ENCODE measurements at regions not wholly inside any gene's neighbourhood (a gene's known extent, or its start where the extent isn't known, plus 50 kb on each side); places are given as distances from the start of the nearest gene placed in this dataset.

DNA sequence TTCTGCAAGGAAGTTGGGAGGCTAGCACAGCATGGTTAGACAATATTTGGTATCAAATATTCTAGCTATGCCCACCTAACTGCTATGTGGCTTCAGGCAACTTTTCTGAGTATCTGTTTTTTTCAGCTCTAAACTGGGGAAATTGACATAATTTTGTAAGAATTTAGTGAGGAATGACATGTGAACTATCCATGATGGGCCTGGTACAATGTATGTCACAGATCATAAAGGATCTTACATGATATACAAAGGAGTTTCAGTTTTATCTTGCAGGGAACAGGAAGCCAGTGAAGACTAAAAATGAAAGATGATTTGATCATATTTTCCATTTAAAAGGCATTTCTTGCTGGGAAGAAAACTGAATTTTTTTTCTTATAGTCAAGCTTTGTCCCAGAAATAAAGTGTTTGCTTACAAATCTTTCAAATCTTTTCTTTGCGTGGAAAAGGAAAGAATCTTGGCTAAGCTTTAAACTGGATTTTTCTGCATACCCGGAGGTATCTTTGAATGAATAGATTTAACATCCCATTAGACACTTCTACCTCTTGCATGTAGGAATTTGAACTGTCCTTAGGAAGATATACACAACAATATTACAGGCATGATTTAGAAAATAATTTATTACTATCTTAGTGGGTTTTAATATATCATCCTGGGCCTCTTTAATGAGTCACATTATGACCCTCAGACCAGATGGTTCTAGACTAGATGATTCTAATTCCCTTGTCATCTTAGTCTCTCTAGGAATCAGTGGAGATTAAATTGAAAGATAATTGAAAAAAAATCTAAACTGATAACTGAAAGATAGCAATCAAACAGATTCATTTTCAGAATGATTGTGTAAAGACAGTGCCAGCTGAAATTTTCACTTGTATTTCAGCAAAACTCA lies 436.0 kb upstream of the THBS1 start:
- Histone ChIP-seq H3K4me2 (ENCODE audit: low read length) (no peak overlapping the region), H3K4me3 (ENCODE audit: low read length) (no peak overlapping the region), H3K9ac (ENCODE audit: low read depth, low read length) (no peak overlapping the region), H3K36me3 (ENCODE audit: insufficient read depth, low read length) (no peaks in the 10 kb centered on the region), H3K4me1 (ENCODE audit: control insufficient read depth, insufficient read depth, low read length) (peaks cover 34% of the 10 kb centered on the region), H3K9me3 (replicated peaks; ENCODE audit: low read length) (no peaks in the 10 kb centered on the region), H3K27me3 (ENCODE audit: control insufficient read depth, insufficient read depth, low read length) (no peaks in the 10 kb centered on the region)

GRCh38 chr15:39145854-39146625 lies 434.8 kb upstream of the THBS1 start:
- no peaks in the 10 kb centered on the region for H3K9me3 ChIP-seq (replicated peaks; ENCODE audit: low read length)
- peaks cover 22% of the 10 kb centered on the region for H3K4me1 ChIP-seq (ENCODE audit: control insufficient read depth, insufficient read depth, low read length)
- no peaks in the 10 kb centered on the region for H3K36me3 ChIP-seq (ENCODE audit: insufficient read depth, low read length)
- no peak overlapping the region for H3K9ac ChIP-seq (ENCODE audit: low read depth, low read length)
- H3K27me3 ChIP-seq (ENCODE audit: control insufficient read depth, insufficient read depth, low read length) = no peaks in the 10 kb centered on the region
- H3K4me3 ChIP-seq (ENCODE audit: low read length) = no peak overlapping the region
- H3K4me2 ChIP-seq (ENCODE audit: low read length) = peak overlapping the region; percentile 61

GRCh38 chr15:39149636-39150150 lies 431.2 kb upstream of the THBS1 start:
- H3K4me3 ChIP-seq (ENCODE audit: low read length) = no peak overlapping the region
- H3K4me2 ChIP-seq (ENCODE audit: low read length) = no peak overlapping the region
- H3K4me1 ChIP-seq (ENCODE audit: control insufficient read depth, insufficient read depth, low read length) = peaks cover 41% of the 10 kb centered on the region

DNA sequence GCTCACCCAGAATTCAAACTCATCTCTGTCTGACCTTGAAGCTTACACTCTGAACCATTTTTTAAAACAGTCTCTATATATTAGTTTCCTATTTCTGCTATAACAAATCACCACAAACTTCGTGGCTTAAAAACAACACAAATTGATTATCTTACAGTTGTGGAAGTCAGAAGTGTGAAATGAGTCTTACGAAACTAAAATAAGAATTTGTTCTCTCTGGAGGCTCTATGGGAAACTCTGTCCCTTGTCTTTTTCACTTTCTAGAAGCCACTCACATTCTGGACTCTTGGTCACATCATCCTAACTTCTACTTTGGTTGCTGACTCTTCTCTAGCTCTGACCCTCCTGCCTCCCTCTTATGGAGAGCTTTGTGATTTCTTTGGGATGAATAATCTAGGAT lies 429.3 kb upstream of the THBS1 start:
- Histone ChIP-seq H3K4me2 (ENCODE audit: low read length) (no peak overlapping the region), H3K36me3 (ENCODE audit: insufficient read depth, low read length) (no peaks in the 10 kb centered on the region), H3K9ac (ENCODE audit: low read depth, low read length) (no peak overlapping the region), H3K9me3 (replicated peaks; ENCODE audit: low read length) (no peaks in the 10 kb centered on the region), H3K27me3 (ENCODE audit: control insufficient read depth, insufficient read depth, low read length) (no peaks in the 10 kb centered on the region), H3K4me3 (ENCODE audit: low read length) (no peak overlapping the region), H3K4me1 (ENCODE audit: control insufficient read depth, insufficient read depth, low read length) (peaks cover 37% of the 10 kb centered on the region)

More at GRCh38 chr15:39149636-39150150, 431.2 kb upstream of the THBS1 start:
- Histone ChIP-seq H3K36me3 (ENCODE audit: insufficient read depth, low read length) (no peaks in the 10 kb centered on the region), H3K9me3 (replicated peaks; ENCODE audit: low read length) (no peaks in the 10 kb centered on the region), H3K9ac (ENCODE audit: low read depth, low read length) (no peak overlapping the region), H3K27me3 (ENCODE audit: control insufficient read depth, insufficient read depth, low read length) (no peaks in the 10 kb centered on the region)

- Histone ChIP-seq H3K36me3 (ENCODE audit: insufficient read depth, low read length) (no peaks in the 10 kb centered on the region), H3K4me3 (ENCODE audit: low read length) (no peak overlapping the region), H3K9ac (ENCODE audit: low read depth, low read length) (no peak overlapping the region), H3K27me3 (ENCODE audit: control insufficient read depth, insufficient read depth, low read length) (no peaks in the 10 kb centered on the region), H3K4me2 (ENCODE audit: low read length) (no peak overlapping the region), H3K9me3 (replicated peaks; ENCODE audit: low read length) (no peaks in the 10 kb centered on the region), H3K4me1 (ENCODE audit: control insufficient read depth, insufficient read depth, low read length) (peaks cover 39% of the 10 kb centered on the region)
Observed at GRCh38 chr15:39153058-39153714, 427.7 kb upstream of the THBS1 start.

- H3K9me3 ChIP-seq (replicated peaks; ENCODE audit: low read length) = no peaks in the 10 kb centered on the region
- no peak overlapping the region for H3K4me3 ChIP-seq (ENCODE audit: low read length)
- no peak overlapping the region for H3K4me2 ChIP-seq (ENCODE audit: low read length)
- peaks cover 39% of the 10 kb centered on the region for H3K4me1 ChIP-seq (ENCODE audit: control insufficient read depth, insufficient read depth, low read length)
- no peaks in the 10 kb centered on the region for H3K27me3 ChIP-seq (ENCODE audit: control insufficient read depth, insufficient read depth, low read length)
- no peaks in the 10 kb centered on the region for H3K36me3 ChIP-seq (ENCODE audit: insufficient read depth, low read length)
- no peak overlapping the region for H3K9ac ChIP-seq (ENCODE audit: low read depth, low read length)
Observed at GRCh38 chr15:39153716-39154115, 427.2 kb upstream of the THBS1 start.

DNA sequence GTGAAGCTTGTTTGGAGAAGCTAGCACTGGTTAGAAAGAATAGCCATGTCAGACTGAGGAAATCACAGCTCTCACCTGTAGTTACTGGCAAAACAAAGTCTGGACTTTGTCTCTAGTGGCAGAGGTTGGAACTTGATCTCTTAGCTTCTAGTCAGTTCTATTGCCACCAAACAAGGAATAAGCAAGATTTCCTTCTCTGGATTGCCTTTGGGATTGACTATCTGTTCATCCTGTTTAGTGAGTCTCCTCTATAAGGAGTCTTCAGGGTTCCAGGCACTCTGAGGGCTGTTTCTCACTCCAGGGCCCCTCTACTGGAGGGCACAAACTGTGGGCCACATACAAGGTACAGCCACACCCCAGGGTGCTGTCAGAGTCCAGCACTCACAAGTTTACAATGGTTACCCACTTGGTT lies 426.6 kb upstream of the THBS1 start:
- H3K4me1 ChIP-seq (ENCODE audit: control insufficient read depth, insufficient read depth, low read length) = peaks cover 39% of the 10 kb centered on the region
- no peaks in the 10 kb centered on the region for H3K36me3 ChIP-seq (ENCODE audit: insufficient read depth, low read length)
- no peak overlapping the region for H3K4me2 ChIP-seq (ENCODE audit: low read length)
- H3K9ac ChIP-seq (ENCODE audit: low read depth, low read length) = peak overlapping the region; percentile 38
- H3K4me3 ChIP-seq (ENCODE audit: low read length) = no peak overlapping the region
- no peaks in the 10 kb centered on the region for H3K27me3 ChIP-seq (ENCODE audit: control insufficient read depth, insufficient read depth, low read length)
- no peaks in the 10 kb centered on the region for H3K9me3 ChIP-seq (replicated peaks; ENCODE audit: low read length)

GRCh38 chr15:39154776-39155175 lies 426.1 kb upstream of the THBS1 start:
- no peak overlapping the region for H3K4me2 ChIP-seq (ENCODE audit: low read length)
- H3K4me1 ChIP-seq (ENCODE audit: control insufficient read depth, insufficient read depth, low read length) = peaks cover 39% of the 10 kb centered on the region
- no peaks in the 10 kb centered on the region for H3K27me3 ChIP-seq (ENCODE audit: control insufficient read depth, insufficient read depth, low read length)
- no peak overlapping the region for H3K4me3 ChIP-seq (ENCODE audit: low read length)
- H3K36me3 ChIP-seq (ENCODE audit: insufficient read depth, low read length) = no peaks in the 10 kb centered on the region
- peak overlapping the region; percentile 38 for H3K9ac ChIP-seq (ENCODE audit: low read depth, low read length)
- no peaks in the 10 kb centered on the region for H3K9me3 ChIP-seq (replicated peaks; ENCODE audit: low read length)

GRCh38 chr15:39156166-39156565 lies 424.7 kb upstream of the THBS1 start:
- Histone ChIP-seq H3K9me3 (replicated peaks; ENCODE audit: low read length) (no peaks in the 10 kb centered on the region), H3K4me3 (ENCODE audit: low read length) (no peak overlapping the region), H3K36me3 (ENCODE audit: insufficient read depth, low read length) (no peaks in the 10 kb centered on the region), H3K4me2 (ENCODE audit: low read length) (peak overlapping the region; percentile 28), H3K27me3 (ENCODE audit: control insufficient read depth, insufficient read depth, low read length) (no peaks in the 10 kb centered on the region), H3K9ac (ENCODE audit: low read depth, low read length) (peak overlapping the region; percentile 19), H3K4me1 (ENCODE audit: control insufficient read depth, insufficient read depth, low read length) (peaks cover 39% of the 10 kb centered on the region)

- Histone ChIP-seq H3K9me3 (replicated peaks; ENCODE audit: low read length) (no peaks in the 10 kb centered on the region), H3K4me1 (ENCODE audit: control insufficient read depth, insufficient read depth, low read length) (peaks cover 39% of the 10 kb centered on the region), H3K4me3 (ENCODE audit: low read length) (no peak overlapping the region), H3K9ac (ENCODE audit: low read depth, low read length) (no peak overlapping the region), H3K27me3 (ENCODE audit: control insufficient read depth, insufficient read depth, low read length) (no peaks in the 10 kb centered on the region), H3K4me2 (ENCODE audit: low read length) (no peak overlapping the region), H3K36me3 (ENCODE audit: insufficient read depth, low read length) (no peaks in the 10 kb centered on the region)
Observed at GRCh38 chr15:39156646-39157250, 424.1 kb upstream of the THBS1 start.

GRCh38 chr15:39157882-39158281 lies 423.0 kb upstream of the THBS1 start:
- no peak overlapping the region for H3K4me3 ChIP-seq (ENCODE audit: low read length)
- H3K9ac ChIP-seq (ENCODE audit: low read depth, low read length) = no peak overlapping the region
- H3K9me3 ChIP-seq (replicated peaks; ENCODE audit: low read length) = no peaks in the 10 kb centered on the region
- H3K4me1 ChIP-seq (ENCODE audit: control insufficient read depth, insufficient read depth, low read length) = peaks cover 34% of the 10 kb centered on the region
- no peaks in the 10 kb centered on the region for H3K27me3 ChIP-seq (ENCODE audit: control insufficient read depth, insufficient read depth, low read length)
- H3K36me3 ChIP-seq (ENCODE audit: insufficient read depth, low read length) = no peaks in the 10 kb centered on the region
- no peak overlapping the region for H3K4me2 ChIP-seq (ENCODE audit: low read length)

All from skeletal muscle satellite cell (primary cell).